Osteoblast (primary cell): ENCODE measurements at regions not wholly inside any gene's neighbourhood (a gene's known extent, or its start where the extent isn't known, plus 50 kb on each side); places are given as distances from the start of the nearest gene placed in this dataset.

Experiments
- DNase-seq: peaks from one replicate; pipeline ENCODE4 v3.0.0; 2011; ENCODE audit warnings: low spot score, mixed read lengths; ENCODE audit not compliant: insufficient read length; ENCODE audit errors: missing footprints
- H2AFZ ChIP-seq: 2 replicates; pipeline ENCODE4 v1.6.0; 2011; ENCODE audit warnings: mild to moderate bottlenecking, low read length
- H3K27ac ChIP-seq: 2 replicates; pipeline ENCODE4 v1.5.1; 2011; ENCODE audit warnings: mild to moderate bottlenecking, low read depth, low read length, moderate library complexity
- H3K27me3 ChIP-seq: 2 replicates; pipeline ENCODE4 v1.6.0; 2012; ENCODE audit warnings: mild to moderate bottlenecking, control low read depth, inconsistent platforms, low read length, moderate library complexity; ENCODE audit not compliant: insufficient read depth
- H3K36me3 ChIP-seq: 2 replicates; pipeline ENCODE4 v1.5.1; 2011; ENCODE audit warnings: mild to moderate bottlenecking, low read length, control low read depth, moderate library complexity; ENCODE audit not compliant: insufficient read depth
- H3K4me1 ChIP-seq: 2 replicates; pipeline ENCODE4 v1.5.1; 2011; ENCODE audit warnings: mild to moderate bottlenecking, low read length, control low read depth, moderate library complexity; ENCODE audit not compliant: insufficient read depth
- H3K4me2 ChIP-seq: 2 replicates; pipeline ENCODE4 v1.6.0; 2011; ENCODE audit warnings: mild to moderate bottlenecking, low read length; ENCODE audit not compliant: insufficient read depth
- H3K4me3 ChIP-seq: fragments of 200-600 bp; sonication (generic); 3 replicates; pipeline ENCODE4 v1.5.1; 2012; ENCODE audit warnings: mild to moderate bottlenecking, low read length, inconsistent platforms; ENCODE audit not compliant: insufficient read depth
- H3K79me2 ChIP-seq: 2 replicates; pipeline ENCODE4 v1.6.0; 2012; ENCODE audit warnings: mild to moderate bottlenecking, low read length, control low read depth, inconsistent platforms; ENCODE audit not compliant: insufficient read depth
- H3K9me3 ChIP-seq: 2 replicates; pipeline ENCODE4 v1.5.1; 2011; ENCODE audit warnings: low read depth, low read length, control low read depth
- H4K20me1 ChIP-seq: 2 replicates; pipeline ENCODE4 v1.6.0; 2012; ENCODE audit warnings: mild to moderate bottlenecking, low read length, control low read depth; ENCODE audit not compliant: insufficient read depth
- CTCF ChIP-seq: IDR thresholded peaks from 2 replicates; pipeline ENCODE4 v1.5.1; 2011; ENCODE audit warnings: mild to moderate bottlenecking, low read depth, low read length, moderate library complexity; ENCODE audit errors: extremely low read depth

DNA sequence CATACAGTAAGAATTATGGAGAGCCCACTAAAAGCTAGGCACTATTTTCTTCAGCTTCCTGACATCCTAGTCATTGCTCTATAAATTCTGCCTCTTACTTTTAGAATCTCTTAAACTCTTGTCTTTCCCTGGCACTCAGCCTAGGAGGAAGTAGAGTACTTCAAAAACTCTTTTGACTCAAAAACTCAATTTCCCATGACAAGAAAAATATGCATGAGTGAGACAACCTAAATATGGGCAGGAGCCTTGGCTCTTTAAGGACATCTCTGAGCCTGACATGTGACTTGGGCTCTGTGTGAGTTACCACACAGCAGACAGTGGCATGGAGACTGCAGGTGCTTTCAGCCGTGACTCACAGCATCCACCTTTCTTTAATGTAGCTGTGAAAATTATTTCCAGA lies 97.5 kb upstream of the CCDC179 start:
- no peaks in the 10 kb centered on the region for H3K79me2 ChIP-seq
- H3K4me1 ChIP-seq: no peaks in the 10 kb centered on the region
- H2AFZ ChIP-seq: no peak overlapping the region
- DNase-seq: no peak
- no peak for TF ChIP-seq CTCF
- no peak overlapping the region for H3K4me2 ChIP-seq
- H3K4me3 ChIP-seq: no peak overlapping the region
- H3K27ac ChIP-seq: no peak overlapping the region
- no peaks in the 10 kb centered on the region for H3K27me3 ChIP-seq
- H4K20me1 ChIP-seq: no peaks in the 10 kb centered on the region
- no peaks in the 10 kb centered on the region for H3K36me3 ChIP-seq
- no peaks in the 10 kb centered on the region for H3K9me3 ChIP-seq

- H3K4me1 ChIP-seq: no peaks in the 10 kb centered on the region
- H3K9me3 ChIP-seq: no peaks in the 10 kb centered on the region
- no peak for DNase-seq
- no peaks in the 10 kb centered on the region for H3K36me3 ChIP-seq
- no peak overlapping the region for H3K4me3 ChIP-seq
- no peak for TF ChIP-seq CTCF
- no peak overlapping the region for H3K27ac ChIP-seq
- no peak overlapping the region for H2AFZ ChIP-seq
- no peak overlapping the region for H3K4me2 ChIP-seq
- no peaks in the 10 kb centered on the region for H4K20me1 ChIP-seq
- no peaks in the 10 kb centered on the region for H3K79me2 ChIP-seq
- H3K27me3 ChIP-seq: no peaks in the 10 kb centered on the region
These were observed 114.0 kb upstream of the CCDC179 start for GRCh38 chr11:22974251-22974650.

GRCh38 chr11:22976146-22976545 lies 115.9 kb upstream of the CCDC179 start:
- no peaks in the 10 kb centered on the region for H3K27me3 ChIP-seq
- H3K36me3 ChIP-seq: no peaks in the 10 kb centered on the region
- no peak overlapping the region for H3K27ac ChIP-seq
- TF ChIP-seq CTCF: no peak
- H3K4me2 ChIP-seq: no peak overlapping the region
- H2AFZ ChIP-seq: no peak overlapping the region
- no peaks in the 10 kb centered on the region for H3K4me1 ChIP-seq
- H3K9me3 ChIP-seq: no peaks in the 10 kb centered on the region
- no peaks in the 10 kb centered on the region for H4K20me1 ChIP-seq
- no peaks in the 10 kb centered on the region for H3K79me2 ChIP-seq
- no peak overlapping the region for H3K4me3 ChIP-seq
- DNase-seq: no peak

DNA sequence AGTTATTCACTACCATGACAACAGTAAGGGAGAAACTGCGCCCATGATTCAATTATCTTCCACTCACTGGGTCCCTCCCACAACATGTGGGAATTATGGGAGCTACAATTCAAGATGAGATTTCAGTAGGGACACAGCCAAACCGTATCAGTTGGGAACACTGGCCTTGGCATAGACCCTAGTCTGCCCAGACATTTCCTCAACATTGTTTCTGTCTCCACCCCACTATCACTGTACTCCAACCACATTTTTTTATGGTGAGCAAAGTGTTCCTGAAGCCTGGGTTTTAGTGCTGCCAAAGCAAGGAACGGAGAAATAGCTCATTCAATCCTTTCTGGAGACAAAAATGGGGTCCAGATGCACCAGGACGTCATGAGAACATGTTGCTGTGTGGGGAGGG lies 122.6 kb upstream of the CCDC179 start:
- Histone ChIP-seq H3K27me3 (no peaks in the 10 kb centered on the region), H2AFZ (no peak overlapping the region)
- TF ChIP-seq CTCF: no peak

More for the DNA sequence above, 122.6 kb upstream of the CCDC179 start:
- DNase-seq: no peak
- Histone ChIP-seq H3K9me3 (no peaks in the 10 kb centered on the region), H3K27ac (no peak overlapping the region), H3K4me2 (no peak overlapping the region), H3K4me1 (no peaks in the 10 kb centered on the region), H4K20me1 (no peaks in the 10 kb centered on the region), H3K36me3 (no peaks in the 10 kb centered on the region), H3K4me3 (no peak overlapping the region), H3K79me2 (no peaks in the 10 kb centered on the region)
